Liver (tissue), 8 donors: ENCODE measurements at regions not wholly inside any gene's neighbourhood (a gene's known extent, or its start where the extent isn't known, plus 50 kb on each side); places are given as distances from the start of the nearest gene placed in this dataset.

Experiments used
- DNase-seq: peaks from one replicate; pipeline ENCODE4 v3.0.0-alpha.2; 2017; ENCODE audit warnings: low spot score
- H3K27ac ChIP-seq, 2 donors: one replicate each; pipeline ENCODE4 v1.7.0; 2013; ENCODE audit warnings: inconsistent platforms in 2 of 2, low read length in 2 of 2, control low read depth in 1 of 2, low read depth in 1 of 2, mild to moderate bottlenecking in 1 of 2
- H3K27me3 ChIP-seq, 4 donors: one replicate each; pipeline versions ENCODE4 v1.6.1 to v1.7.0; 2013; ENCODE audit warnings: low read length in 3 of 4, inconsistent platforms in 1 of 4, mild to moderate bottlenecking in 1 of 4, moderate library complexity in 1 of 4; ENCODE audit not compliant: control insufficient read depth in 4 of 4, insufficient read depth in 4 of 4
- H3K36me3 ChIP-seq, 4 donors: one replicate each; pipeline versions ENCODE4 v1.6.1 to v1.7.0; 2013; ENCODE audit warnings: low read length in 3 of 4, mild to moderate bottlenecking in 3 of 4, low read depth in 1 of 4, moderate library complexity in 1 of 4; ENCODE audit not compliant: control insufficient read depth in 4 of 4, insufficient read depth in 3 of 4
- H3K4me1 ChIP-seq, 4 donors: one replicate each; pipeline versions ENCODE4 v1.6.1 to v1.7.0; 2013; ENCODE audit warnings: low read length in 3 of 4, mild to moderate bottlenecking in 3 of 4, moderate library complexity in 1 of 4; ENCODE audit not compliant: control insufficient read depth in 4 of 4, insufficient read depth in 4 of 4
- H3K4me3 ChIP-seq, 3 donors: one replicate each; pipeline versions ENCODE4 v1.6.1 to v1.7.0; 2013; ENCODE audit warnings: low read length in 3 of 3, control low read depth in 1 of 3, low read depth in 1 of 3, mild to moderate bottlenecking in 1 of 3
- H3K9ac ChIP-seq, 2 donors: one replicate each; pipeline ENCODE4 v1.7.0; 2013; ENCODE audit warnings: low read length in 2 of 2, mild to moderate bottlenecking in 2 of 2, moderate library complexity in 2 of 2, control low read depth in 1 of 2, low read depth in 1 of 2
- H3K9me3 ChIP-seq, 4 donors: one replicate each; pipeline versions ENCODE4 v1.6.1 to v1.7.0; 2013; ENCODE audit warnings: low read length in 3 of 4; ENCODE audit not compliant: control insufficient read depth in 4 of 4
- FOXA1 ChIP-seq: IDR thresholded peaks from 2 replicates; pipeline ENCODE4 v1.6.1; 2016; ENCODE audit warnings: antibody characterized with exemption
- JUND ChIP-seq, 2 donors: IDR thresholded peaks; 2 replicates each; pipeline ENCODE4 v1.6.1; 2016; ENCODE audit warnings: antibody characterized with exemption in 2 of 2
- NR2F2 ChIP-seq: IDR thresholded peaks from 2 replicates; pipeline ENCODE4 v1.6.1; 2016; ENCODE audit warnings: antibody characterized with exemption
- RXRA ChIP-seq, 2 donors: IDR thresholded peaks; 2 replicates each; pipeline ENCODE4 v1.6.1; 2017 to 2018; ENCODE audit warnings: antibody characterized with exemption in 2 of 2, mild to moderate bottlenecking in 1 of 2
- SP1 ChIP-seq: IDR thresholded peaks from 2 replicates; pipeline ENCODE4 v1.6.1; 2018; ENCODE audit warnings: antibody characterized with exemption, mild to moderate bottlenecking
- YY1 ChIP-seq: IDR thresholded peaks from 2 replicates; pipeline ENCODE4 v1.6.1; 2016; ENCODE audit warnings: antibody characterized with exemption, mild to moderate bottlenecking
- WGBS: extraction: QIAGEN DNeasy Blood & Tissue Kit; methylation state at CpG from one replicate; pipeline ENCODE4 v1.1.7; 2013; 5-methylcytosine and 5-hydroxymethylcytosine counted together
- TF ChIP-seq, protein P1 (sequence below): fragments of 150-350 bp; IDR thresholded peaks from 2 replicates; pipeline ENCODE4 v1.5.1; 2017; ENCODE audit warnings: improper control_type of control experiment, low read depth, low read length; ENCODE audit not compliant: missing input control
- TF ChIP-seq, protein P2 (sequence below): IDR thresholded peaks from 2 replicates; pipeline ENCODE4 v1.6.1; 2016; ENCODE audit warnings: antibody characterized with exemption, mild to moderate bottlenecking
- TF ChIP-seq, protein P3 (sequence below): IDR thresholded peaks from 2 replicates; pipeline ENCODE4 v1.6.1; 2016; ENCODE audit warnings: antibody characterized with exemption
- TF ChIP-seq, protein P4 (sequence below): IDR thresholded peaks from 2 replicates; pipeline ENCODE4 v1.6.1; 2016; ENCODE audit warnings: antibody characterized with exemption
- donor health status: healthy.
- donor health status: healthy.
- donor health status: healthy.
- donor health status: healthy.
- donor health status: healthy.

DNA sequence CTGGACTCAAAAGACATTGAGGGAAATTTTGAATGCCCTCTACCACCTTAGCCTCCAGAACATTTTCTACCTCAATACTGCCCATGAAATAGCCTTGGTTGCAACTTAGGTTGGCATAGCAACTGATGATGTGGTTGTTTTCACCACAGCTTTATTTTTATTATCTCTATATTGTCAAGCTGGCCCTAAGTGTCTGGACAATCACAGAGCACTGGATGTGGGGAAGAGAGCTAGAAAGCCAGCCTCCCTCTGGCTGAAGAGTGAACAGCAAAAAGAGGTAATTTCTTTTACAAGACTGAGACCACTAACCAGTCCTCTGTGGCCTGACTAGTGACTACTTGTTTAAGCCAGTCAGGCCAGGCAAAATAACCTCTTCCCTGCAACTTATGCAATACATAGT, 159.6 kb downstream of the HS3ST2 start (continued):
- TF ChIP-seq, protein P1, sequence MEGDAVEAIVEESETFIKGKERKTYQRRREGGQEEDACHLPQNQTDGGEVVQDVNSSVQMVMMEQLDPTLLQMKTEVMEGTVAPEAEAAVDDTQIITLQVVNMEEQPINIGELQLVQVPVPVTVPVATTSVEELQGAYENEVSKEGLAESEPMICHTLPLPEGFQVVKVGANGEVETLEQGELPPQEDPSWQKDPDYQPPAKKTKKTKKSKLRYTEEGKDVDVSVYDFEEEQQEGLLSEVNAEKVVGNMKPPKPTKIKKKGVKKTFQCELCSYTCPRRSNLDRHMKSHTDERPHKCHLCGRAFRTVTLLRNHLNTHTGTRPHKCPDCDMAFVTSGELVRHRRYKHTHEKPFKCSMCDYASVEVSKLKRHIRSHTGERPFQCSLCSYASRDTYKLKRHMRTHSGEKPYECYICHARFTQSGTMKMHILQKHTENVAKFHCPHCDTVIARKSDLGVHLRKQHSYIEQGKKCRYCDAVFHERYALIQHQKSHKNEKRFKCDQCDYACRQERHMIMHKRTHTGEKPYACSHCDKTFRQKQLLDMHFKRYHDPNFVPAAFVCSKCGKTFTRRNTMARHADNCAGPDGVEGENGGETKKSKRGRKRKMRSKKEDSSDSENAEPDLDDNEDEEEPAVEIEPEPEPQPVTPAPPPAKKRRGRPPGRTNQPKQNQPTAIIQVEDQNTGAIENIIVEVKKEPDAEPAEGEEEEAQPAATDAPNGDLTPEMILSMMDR = no peak

DNA sequence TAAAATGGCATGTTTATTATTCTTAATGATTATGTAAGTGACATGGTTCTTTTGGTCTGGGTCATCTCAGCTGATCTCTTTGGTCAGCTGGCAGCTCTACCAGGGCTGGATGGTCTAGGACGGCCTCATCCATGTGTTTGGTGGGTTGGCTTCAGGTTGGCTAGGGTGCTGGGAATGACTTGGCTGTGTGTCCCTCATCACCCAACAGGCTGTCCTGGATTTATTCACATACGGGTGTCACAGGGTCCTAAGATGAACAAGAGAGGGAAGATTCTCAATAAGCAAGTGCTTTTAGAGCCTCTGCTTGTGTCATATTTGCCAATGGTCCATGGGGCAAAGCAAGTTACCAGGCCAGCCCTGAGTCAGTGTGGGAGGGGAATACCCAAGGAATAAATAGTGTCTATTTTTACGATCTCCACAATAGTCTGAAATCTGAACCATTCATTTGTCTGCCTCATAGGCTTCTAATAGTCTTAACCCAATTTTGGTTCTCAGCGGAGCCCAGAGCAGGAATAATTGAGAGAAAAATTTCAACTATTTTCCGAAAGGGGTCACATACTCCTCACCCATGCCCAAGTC, 157.5 kb downstream of the HS3ST2 start:
- WGBS = 81% methylated on average over 5 of the region's 5 CpGs
- H3K4me3 ChIP-seq = no peak overlapping the region
- no peaks in the 10 kb centered on the region for H3K9me3 ChIP-seq
- H3K4me1 ChIP-seq = no peaks in the 10 kb centered on the region
- no peak overlapping the region for H3K27ac ChIP-seq
- no peak for DNase-seq
- TF ChIP-seq RXRA (IDR thresholded peaks at IDR 0.05) (no peak), NR2F2 (no peak), SP1 (no peak), JUND (IDR thresholded peaks at IDR 0.05) (no peak), FOXA1 (no peak), YY1 (no peak)
- TF ChIP-seq, protein P1 = no peak
- TF ChIP-seq, protein P2, sequence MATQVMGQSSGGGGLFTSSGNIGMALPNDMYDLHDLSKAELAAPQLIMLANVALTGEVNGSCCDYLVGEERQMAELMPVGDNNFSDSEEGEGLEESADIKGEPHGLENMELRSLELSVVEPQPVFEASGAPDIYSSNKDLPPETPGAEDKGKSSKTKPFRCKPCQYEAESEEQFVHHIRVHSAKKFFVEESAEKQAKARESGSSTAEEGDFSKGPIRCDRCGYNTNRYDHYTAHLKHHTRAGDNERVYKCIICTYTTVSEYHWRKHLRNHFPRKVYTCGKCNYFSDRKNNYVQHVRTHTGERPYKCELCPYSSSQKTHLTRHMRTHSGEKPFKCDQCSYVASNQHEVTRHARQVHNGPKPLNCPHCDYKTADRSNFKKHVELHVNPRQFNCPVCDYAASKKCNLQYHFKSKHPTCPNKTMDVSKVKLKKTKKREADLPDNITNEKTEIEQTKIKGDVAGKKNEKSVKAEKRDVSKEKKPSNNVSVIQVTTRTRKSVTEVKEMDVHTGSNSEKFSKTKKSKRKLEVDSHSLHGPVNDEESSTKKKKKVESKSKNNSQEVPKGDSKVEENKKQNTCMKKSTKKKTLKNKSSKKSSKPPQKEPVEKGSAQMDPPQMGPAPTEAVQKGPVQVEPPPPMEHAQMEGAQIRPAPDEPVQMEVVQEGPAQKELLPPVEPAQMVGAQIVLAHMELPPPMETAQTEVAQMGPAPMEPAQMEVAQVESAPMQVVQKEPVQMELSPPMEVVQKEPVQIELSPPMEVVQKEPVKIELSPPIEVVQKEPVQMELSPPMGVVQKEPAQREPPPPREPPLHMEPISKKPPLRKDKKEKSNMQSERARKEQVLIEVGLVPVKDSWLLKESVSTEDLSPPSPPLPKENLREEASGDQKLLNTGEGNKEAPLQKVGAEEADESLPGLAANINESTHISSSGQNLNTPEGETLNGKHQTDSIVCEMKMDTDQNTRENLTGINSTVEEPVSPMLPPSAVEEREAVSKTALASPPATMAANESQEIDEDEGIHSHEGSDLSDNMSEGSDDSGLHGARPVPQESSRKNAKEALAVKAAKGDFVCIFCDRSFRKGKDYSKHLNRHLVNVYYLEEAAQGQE = no peak
- TF ChIP-seq, protein P3, sequence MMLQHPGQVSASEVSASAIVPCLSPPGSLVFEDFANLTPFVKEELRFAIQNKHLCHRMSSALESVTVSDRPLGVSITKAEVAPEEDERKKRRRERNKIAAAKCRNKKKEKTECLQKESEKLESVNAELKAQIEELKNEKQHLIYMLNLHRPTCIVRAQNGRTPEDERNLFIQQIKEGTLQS = no peak
- TF ChIP-seq, protein P4, sequence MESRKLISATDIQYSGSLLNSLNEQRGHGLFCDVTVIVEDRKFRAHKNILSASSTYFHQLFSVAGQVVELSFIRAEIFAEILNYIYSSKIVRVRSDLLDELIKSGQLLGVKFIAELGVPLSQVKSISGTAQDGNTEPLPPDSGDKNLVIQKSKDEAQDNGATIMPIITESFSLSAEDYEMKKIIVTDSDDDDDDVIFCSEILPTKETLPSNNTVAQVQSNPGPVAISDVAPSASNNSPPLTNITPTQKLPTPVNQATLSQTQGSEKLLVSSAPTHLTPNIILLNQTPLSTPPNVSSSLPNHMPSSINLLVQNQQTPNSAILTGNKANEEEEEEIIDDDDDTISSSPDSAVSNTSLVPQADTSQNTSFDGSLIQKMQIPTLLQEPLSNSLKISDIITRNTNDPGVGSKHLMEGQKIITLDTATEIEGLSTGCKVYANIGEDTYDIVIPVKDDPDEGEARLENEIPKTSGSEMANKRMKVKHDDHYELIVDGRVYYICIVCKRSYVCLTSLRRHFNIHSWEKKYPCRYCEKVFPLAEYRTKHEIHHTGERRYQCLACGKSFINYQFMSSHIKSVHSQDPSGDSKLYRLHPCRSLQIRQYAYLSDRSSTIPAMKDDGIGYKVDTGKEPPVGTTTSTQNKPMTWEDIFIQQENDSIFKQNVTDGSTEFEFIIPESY = no peak
- no peaks in the 10 kb centered on the region for H3K36me3 ChIP-seq
- H3K27me3 ChIP-seq = peaks cover 0 to 3% (median 2%) of the 10 kb centered on the region in 4 donors
- H3K9ac ChIP-seq = no peak overlapping the region
